GM12878 (cell line): ENCODE measurements at regions not wholly inside any gene's neighbourhood (a gene's known extent, or its start where the extent isn't known, plus 50 kb on each side); places are given as distances from the start of the nearest gene placed in this dataset.

Experiments used
- ATF7 ChIP-seq: fragments of 450-650 bp; IDR thresholded peaks from 2 replicates; pipeline ENCODE4 v1.6.1; 2016; ENCODE audit warnings: low read depth, mild to moderate bottlenecking
- CEBPB ChIP-seq, 2 experiments: fragments of 150-350 bp in 1 of 2; IDR thresholded peaks; 2 replicates each; pipeline ENCODE4 v1.6.1; 2012 to 2014; ENCODE audit warnings: low read depth in 2 of 2, low read length in 2 of 2, borderline replicate concordance in 1 of 2, inconsistent platforms in 1 of 2
- CHD2 ChIP-seq: IDR thresholded peaks from 2 replicates; pipeline ENCODE4 v1.6.1; 2011; ENCODE audit warnings: low read depth, low read length, improper control_type of control experiment, borderline replicate concordance
- E2F8 ChIP-seq: fragments of 450-650 bp; IDR thresholded peaks from 2 replicates; pipeline ENCODE4 v1.6.1; 2018; ENCODE audit warnings: mild to moderate bottlenecking, low read depth, moderate library complexity; ENCODE audit not compliant: partially characterized antibody
- HDAC6 ChIP-seq: fragments of 200-600 bp; sonication (generic); IDR thresholded peaks from one replicate; pipeline ENCODE4 v1.8.0; 2017; ENCODE audit warnings: antibody characterized with exemption; ENCODE audit not compliant: unreplicated experiment
- IKZF1 ChIP-seq: fragments of 450-650 bp; conservative IDR thresholded peaks from 2 replicates; pipeline ENCODE4 v1.6.1; 2017; ENCODE audit warnings: antibody characterized with exemption, mild to moderate bottlenecking
- IKZF2 ChIP-seq, 2 experiments: fragments of 450-650 bp; IDR thresholded peaks; 2 replicates each; pipeline ENCODE4 v1.6.1; 2017; ENCODE audit warnings: mild to moderate bottlenecking in 2 of 2, moderate library complexity in 2 of 2
- KAT2A ChIP-seq: conservative IDR thresholded peaks from 2 replicates; pipeline ENCODE4 v1.6.1; 2011; ENCODE audit warnings: low read depth, low read length; ENCODE audit not compliant: control insufficient read depth
- MEF2A ChIP-seq: IDR thresholded peaks from 2 replicates; pipeline ENCODE4 v1.6.1; 2011; ENCODE audit warnings: low read depth, mild to moderate bottlenecking, low read length, moderate library complexity; ENCODE audit not compliant: insufficient read depth
- POU2F2 ChIP-seq: IDR thresholded peaks from 3 replicates; pipeline ENCODE4 v1.6.1; 2011; ENCODE audit warnings: low read depth, mild to moderate bottlenecking, low read length, borderline replicate concordance
- STAT1 ChIP-seq: fragments of 450-650 bp; conservative IDR thresholded peaks from 2 replicates; pipeline ENCODE4 v1.6.1; 2014; ENCODE audit warnings: antibody characterized with exemption, mild to moderate bottlenecking
- TARDBP ChIP-seq: IDR thresholded peaks from 2 replicates; pipeline ENCODE4 v1.6.1; 2016; ENCODE audit warnings: borderline replicate concordance
- YBX1 ChIP-seq: fragments of 450-650 bp; IDR thresholded peaks from 2 replicates; pipeline ENCODE4 v1.6.1; 2016; ENCODE audit warnings: antibody characterized with exemption
- ZBTB40 ChIP-seq: fragments of 450-650 bp; IDR thresholded peaks from 2 replicates; pipeline ENCODE4 v1.6.1; 2016; ENCODE audit warnings: mild to moderate bottlenecking, moderate library complexity, borderline replicate concordance
- ZNF592 ChIP-seq: fragments of 450-650 bp; IDR thresholded peaks from 2 replicates; pipeline ENCODE4 v1.6.1; 2017; ENCODE audit warnings: mild to moderate bottlenecking, moderate library complexity
- ZNF622 ChIP-seq: fragments of 450-650 bp; IDR thresholded peaks from 2 replicates; pipeline ENCODE4 v1.6.1; 2017; ENCODE audit warnings: mild to moderate bottlenecking, inconsistent platforms
- TF ChIP-seq, protein P1 (sequence below): fragments of 450-650 bp; IDR thresholded peaks from 2 replicates; pipeline ENCODE4 v1.6.1; 2014; ENCODE audit warnings: mild to moderate bottlenecking
- TF ChIP-seq, protein P2 (sequence below): IDR thresholded peaks from 2 replicates; pipeline ENCODE4 v1.6.1; 2011; ENCODE audit warnings: low read depth, low read length, improper control_type of control experiment, borderline replicate concordance

DNA sequence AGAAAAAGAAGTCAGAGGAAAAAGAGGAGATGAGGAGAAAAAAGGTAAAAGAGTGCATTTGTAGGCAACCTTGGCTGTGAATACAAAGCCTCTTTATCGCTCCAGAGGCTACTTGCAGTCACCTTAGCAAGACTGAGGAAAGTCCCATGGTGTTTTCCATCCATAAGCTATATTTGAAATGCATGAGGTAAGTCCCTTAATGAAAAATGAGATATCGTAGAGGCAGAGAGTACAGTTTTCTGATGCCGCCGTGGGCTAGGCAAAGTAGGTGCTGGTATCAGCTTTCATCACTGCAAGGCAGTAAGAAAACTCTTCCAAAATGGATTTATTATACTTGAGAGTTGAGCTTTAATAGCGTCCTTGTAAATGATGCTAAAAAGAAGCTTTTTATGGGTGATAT is 186.8 kb downstream of the ASCL1 start (continued):
- TF ChIP-seq IKZF2 (IDR thresholded peaks at IDR 0.05) (peak; percentile 31 to 40; a peak in 2 of 4 replicates), IKZF1 (peak; percentile 58; the same call in 1 of the 2 replicates), TARDBP (no peak), ZNF592 (no peak), MEF2A (0 out of 2 replicates have a peak, but pooled peaks have one; percentile 56), ZNF622 (no peak), E2F8 (no peak), YBX1 (no peak), ZBTB40 (no peak), POU2F2 (0 out of 3 replicates have a peak, but pooled peaks have one; percentile 8), STAT1 (no peak), HDAC6 (no peak), CEBPB (IDR thresholded peaks at IDR 0.05; ENCODE audit: borderline replicate concordance in 1 of 2, low read depth in 2 of 2, low read length in 2 of 2) (no peak), KAT2A (no peak), CHD2 (peak; percentile 55; the same call in 1 of the 2 replicates), ATF7 (peak; percentile 58; the same call in 1 of the 2 replicates)
- TF ChIP-seq, protein P1, sequence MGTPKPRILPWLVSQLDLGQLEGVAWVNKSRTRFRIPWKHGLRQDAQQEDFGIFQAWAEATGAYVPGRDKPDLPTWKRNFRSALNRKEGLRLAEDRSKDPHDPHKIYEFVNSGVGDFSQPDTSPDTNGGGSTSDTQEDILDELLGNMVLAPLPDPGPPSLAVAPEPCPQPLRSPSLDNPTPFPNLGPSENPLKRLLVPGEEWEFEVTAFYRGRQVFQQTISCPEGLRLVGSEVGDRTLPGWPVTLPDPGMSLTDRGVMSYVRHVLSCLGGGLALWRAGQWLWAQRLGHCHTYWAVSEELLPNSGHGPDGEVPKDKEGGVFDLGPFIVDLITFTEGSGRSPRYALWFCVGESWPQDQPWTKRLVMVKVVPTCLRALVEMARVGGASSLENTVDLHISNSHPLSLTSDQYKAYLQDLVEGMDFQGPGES: no peak
- TF ChIP-seq, protein P2, sequence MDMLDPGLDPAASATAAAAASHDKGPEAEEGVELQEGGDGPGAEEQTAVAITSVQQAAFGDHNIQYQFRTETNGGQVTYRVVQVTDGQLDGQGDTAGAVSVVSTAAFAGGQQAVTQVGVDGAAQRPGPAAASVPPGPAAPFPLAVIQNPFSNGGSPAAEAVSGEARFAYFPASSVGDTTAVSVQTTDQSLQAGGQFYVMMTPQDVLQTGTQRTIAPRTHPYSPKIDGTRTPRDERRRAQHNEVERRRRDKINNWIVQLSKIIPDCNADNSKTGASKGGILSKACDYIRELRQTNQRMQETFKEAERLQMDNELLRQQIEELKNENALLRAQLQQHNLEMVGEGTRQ: no peak
